ENCODE measurements at regions not wholly inside any gene's neighbourhood (a gene's known extent, or its start where the extent isn't known, plus 50 kb on each side); places are given as distances from the start of the nearest gene placed in this dataset.

GRCh38 chr2:6103372-6103771 is 411.2 kb downstream of the SOX11 start:
- TF ChIP-seq CTCF (IDR thresholded peaks at IDR 0.05) (no peak), EZH2 (IDR thresholded peaks at IDR 0.05; ENCODE audit: borderline replicate concordance, insufficient read depth, low read depth, low read length, poor library complexity, severe bottlenecking) (no peak)

Data from B cell (primary cell).